HG02642 (cell line): ENCODE measurements at regions not wholly inside any gene's neighbourhood (a gene's known extent, or its start where the extent isn't known, plus 50 kb on each side); places are given as distances from the start of the nearest gene placed in this dataset.

ENCODE experiments used
- ATAC-seq: cut with Tn5 transposase; IDR thresholded peaks from one replicate; pipeline ENCODE4 v1.9.1; 2021; ENCODE audit warnings: mild to moderate bottlenecking; ENCODE audit not compliant: unreplicated experiment, poor library complexity

GRCh38 chr2:16135196-16135912 is 195.0 kb downstream of the MYCN start:
- ATAC-seq, result no peak

DNA sequence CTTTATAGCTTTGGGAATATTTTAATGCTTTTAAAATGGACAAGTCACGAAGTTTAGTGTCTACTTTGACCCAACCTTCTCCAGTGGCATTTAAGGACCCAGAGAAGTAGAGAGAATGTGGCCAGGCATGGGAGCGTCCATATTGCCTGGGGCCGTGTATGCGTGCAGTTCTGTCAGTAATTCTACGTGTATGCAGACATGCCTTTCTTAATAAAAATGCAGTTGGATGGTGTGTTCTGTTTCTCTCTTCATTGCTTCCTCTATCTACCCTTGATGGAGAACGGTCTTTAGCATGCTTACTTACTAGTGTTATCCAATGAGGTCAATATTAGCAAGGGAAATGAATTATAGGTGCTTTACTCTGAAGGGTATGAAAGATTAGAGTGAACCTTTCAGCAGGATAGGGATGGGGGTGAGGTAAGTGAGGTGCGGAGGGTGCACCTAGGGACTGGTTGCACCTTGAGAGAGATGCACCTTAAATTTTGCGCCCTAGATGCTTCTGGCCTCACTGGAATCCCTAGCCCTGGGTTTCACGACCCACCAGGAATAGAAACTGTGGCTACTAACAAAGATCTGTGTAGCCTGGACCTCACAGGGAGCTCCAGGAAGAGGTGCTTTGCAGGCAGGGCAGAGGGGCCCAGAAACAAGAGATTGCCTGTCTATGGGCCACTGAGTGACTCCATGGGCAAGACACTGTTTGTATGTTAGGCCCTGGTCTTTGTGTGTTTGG is 194.3 kb downstream of the MYCN start:
- no peak for ATAC-seq

DNA sequence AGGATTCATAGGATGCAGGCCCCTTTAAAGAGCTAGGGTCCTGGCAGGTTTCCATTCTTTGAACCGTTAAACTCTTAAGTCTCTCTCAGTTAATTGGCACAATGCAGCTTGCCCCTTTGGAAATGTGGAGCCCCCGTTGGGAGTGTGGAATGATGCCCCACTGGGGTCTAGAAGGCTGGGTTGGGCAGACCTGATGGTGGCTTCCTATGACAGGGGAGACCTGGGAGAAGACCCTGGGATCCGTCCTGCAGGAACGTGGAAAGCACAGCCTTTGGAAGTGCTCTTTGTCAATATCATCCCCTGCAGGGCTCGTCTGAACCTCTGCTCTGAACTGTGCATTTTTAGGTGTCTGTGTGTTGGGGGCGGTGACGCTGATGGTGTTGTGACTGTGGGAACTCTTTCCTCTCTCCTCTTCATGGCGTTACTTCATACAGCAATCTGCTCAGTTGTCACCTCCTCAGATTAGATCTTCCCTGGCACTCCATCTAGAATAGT is 190.6 kb downstream of the MYCN start:
- no peak for ATAC-seq

DNA sequence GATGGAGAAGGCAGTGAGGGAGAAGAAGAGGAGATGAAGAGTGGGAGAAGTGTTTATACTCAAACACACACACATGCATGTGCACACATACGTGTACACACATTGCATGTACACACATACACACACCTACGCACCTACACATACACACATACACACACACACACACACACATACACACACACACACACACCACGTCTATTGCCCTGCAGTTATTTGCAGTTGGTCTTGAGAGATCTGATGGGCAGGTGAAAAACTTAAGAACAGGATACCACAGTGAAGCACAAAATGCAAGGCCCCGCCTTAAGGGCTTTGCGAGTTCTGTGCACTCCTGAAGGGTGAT is 190.2 kb downstream of the MYCN start:
- no peak for ATAC-seq

- no peak for ATAC-seq
Observed at GRCh38 chr2:16129716-16130540, 189.6 kb downstream of the MYCN start.

DNA sequence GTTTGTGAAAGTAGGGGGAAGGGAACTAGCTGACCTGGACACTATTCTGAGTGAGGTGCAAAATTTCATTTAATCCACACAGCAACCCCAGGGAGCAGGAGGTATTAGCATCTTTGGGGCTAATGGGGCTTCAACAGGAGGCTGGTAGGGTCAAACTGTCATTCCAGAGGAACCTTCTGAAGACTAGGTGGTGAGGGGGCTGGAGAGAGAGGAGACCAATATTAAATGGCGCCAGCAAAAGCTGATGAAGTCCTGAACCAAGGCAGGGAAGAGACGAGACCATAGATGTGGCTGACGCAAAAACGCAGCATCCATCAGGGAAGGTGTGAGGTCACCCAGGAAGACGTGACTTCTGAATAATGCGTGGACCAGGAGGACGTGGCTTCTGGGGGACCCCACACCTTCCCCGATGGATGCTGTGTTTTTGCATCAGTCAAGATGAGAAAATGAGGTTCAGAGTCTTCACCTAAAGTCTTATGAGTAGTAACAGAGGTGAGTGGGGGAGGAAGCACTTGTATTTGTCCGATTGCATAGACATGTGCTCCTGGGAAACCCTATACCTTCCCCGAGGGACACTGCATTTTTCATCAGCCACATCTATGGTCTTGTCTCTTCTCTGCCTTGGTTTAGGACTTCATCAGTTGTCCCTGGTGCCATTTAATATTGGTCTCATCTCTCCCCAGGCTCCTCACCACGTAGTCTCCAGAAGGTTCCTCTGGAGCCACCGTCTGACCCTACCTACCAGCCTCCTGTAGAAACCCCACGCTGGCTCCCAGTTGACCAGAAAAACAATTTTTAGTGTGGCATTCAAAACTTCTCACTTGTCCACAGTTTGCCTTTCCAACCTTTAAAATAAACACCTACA is 188.6 kb downstream of the MYCN start:
- no peak for ATAC-seq

GRCh38 chr2:16127958-16128357 is 187.6 kb downstream of the MYCN start:
- no peak for ATAC-seq

GRCh38 chr2:16127276-16127940 is 187.1 kb downstream of the MYCN start:
- ATAC-seq, result no peak

GRCh38 chr2:16126517-16127275 is 186.3 kb downstream of the MYCN start:
- ATAC-seq, result no peak

- ATAC-seq, result no peak
Observed at GRCh38 chr2:16125614-16126516, 185.5 kb downstream of the MYCN start.

GRCh38 chr2:16124881-16125613 is 184.7 kb downstream of the MYCN start:
- ATAC-seq, result no peak

DNA sequence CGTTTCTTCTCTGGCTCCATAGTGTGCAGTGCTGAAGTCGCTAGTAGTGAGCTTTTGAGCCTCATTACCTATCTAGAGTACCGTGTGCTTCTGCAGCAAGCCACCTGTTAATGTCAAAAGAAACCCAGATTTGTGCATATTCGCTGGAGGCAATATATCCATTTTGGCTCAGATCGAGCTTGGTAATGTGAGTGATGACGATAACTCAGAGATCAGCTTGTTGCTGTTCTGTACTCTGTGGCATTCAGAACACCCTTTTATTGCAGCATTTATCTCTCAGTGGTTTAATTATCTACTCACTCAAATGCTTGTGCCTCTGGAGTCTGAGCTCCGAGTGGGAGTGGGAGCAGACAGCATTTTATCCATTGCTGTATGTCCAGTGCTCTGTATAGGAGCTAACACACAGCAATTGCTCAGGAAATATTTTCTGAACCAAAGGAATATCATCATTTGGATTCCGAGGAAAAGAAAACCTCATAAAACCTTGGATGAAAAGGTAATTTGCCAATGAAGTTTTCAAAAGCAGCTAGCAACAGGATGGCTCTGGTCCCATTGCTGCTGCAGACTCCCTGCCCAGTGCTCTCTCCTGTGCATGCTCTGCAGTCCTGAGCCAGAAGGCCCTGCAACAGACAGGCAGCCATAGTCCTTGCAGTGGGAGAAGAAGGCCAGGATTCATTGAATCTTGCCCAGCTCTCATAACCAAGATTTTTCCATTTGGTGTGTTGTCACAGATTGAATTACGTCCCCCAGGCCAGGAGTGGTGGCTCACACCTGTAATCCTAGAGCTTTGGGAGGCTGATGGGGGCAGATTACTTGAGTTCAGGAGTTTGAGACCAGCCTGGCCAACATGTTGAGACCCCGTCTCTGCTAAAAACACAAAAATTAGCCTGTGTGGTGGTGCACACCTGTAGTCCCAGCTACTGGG is 183.8 kb downstream of the MYCN start:
- ATAC-seq, result no peak

DNA sequence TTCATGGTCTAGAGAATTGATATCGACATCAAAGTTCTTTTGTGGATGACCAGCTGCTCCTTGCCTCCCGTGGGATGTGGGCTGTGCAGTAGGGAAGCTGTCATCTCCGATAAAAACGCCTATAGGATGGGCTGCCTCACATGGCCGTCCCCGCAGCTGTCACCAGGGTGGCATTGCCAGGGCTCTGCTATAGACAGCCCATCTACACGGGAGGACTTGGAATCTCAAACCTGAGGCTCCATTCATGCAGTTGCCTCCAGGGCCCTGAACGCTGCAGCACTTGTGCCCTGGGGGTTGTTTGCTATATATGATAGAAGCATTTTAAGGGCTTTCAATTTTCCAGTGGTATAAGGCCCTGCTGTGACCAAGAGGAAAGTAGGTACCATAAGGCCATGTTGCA is 183.1 kb downstream of the MYCN start:
- no peak for ATAC-seq

DNA sequence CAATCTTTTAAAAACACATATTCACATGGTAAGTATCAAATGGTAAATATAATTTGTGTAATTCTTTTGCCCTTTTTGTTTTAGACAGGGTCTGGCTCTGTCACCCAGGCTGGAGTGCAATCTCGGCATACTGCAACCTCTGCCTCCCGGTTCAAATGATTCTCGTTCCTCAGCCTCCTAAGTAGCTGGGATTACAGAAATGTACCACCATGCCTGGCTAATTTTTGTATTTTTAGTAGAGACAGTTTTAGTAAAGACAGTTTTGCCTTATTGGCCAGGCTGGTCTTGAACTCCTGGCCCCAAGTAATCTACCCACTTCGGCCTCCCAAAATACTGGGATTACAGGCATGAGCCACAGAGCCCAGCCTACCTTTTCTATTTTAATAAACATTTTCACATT is 182.2 kb downstream of the MYCN start:
- ATAC-seq, result no peak

DNA sequence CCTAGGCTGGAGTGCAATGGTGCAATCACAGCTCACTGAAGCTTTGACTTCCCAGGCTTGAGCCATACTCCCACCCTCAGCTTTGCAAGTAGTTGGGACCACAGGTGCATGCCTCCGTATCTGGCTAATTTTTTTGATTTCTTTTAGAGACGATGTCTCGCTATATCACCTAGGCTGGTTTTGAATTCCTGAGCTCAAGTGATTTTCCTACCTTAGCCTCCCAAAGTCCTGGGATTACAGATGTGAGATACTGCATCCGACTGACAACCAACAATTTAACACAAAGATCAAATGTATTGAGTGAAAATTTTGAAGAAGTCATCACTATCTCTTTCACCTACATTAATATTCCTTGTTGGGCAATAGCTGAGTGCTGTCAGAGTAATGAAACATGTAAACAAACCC is 181.6 kb downstream of the MYCN start:
- ATAC-seq, result no peak
